Endothelial cell of umbilical vein (primary cell): ENCODE measurements at regions not wholly inside any gene's neighbourhood (a gene's known extent, or its start where the extent isn't known, plus 50 kb on each side); places are given as distances from the start of the nearest gene placed in this dataset.

Experiments
- BruUV-seq: library from RNA; stranded (reverse); fragments of 400-500 nt; replicated peaks from 2 replicates; lab custom pipeline; 2021; lab: Mats Ljungman, UMichigan
- CTCF ChIA-PET: fragments of 300-600, 350-600 bp; sonication (Branson Sonifier 250); formaldehyde crosslinking; loops from one replicate; lab custom pipeline; 2021; ENCODE audit warnings: antibody characterized with exemption, inconsistent platforms; lab: Charles Lee
- POLR2A ChIA-PET: fragments of 300-600, 350-600 bp; sonication (Branson Sonifier 250); formaldehyde crosslinking; loops from one replicate; lab custom pipeline; 2021; ENCODE audit warnings: antibody characterized with exemption, inconsistent platforms; lab: Charles Lee
- DNase-seq: peaks from one replicate; pipeline ENCODE4 v3.0.0-alpha.2; 2011; ENCODE audit warnings: low read depth, low spot score
- FAIRE-seq: peaks from 2 replicates; lab custom pipeline; 2011; peaks lifted over from hg19 to GRCh38; lab: Jason Lieb, UNC
- H2AFZ ChIP-seq: 2 replicates; pipeline ENCODE4 v1.6.0; 2012; ENCODE audit warnings: low read depth, low read length, control low read depth, inconsistent platforms
- H3K27ac ChIP-seq: 2 replicates; pipeline ENCODE4 v1.5.1; 2011; ENCODE audit warnings: low read depth, mild to moderate bottlenecking, control low read depth, low read length, moderate library complexity; ENCODE audit not compliant: insufficient read depth
- H3K27me3 ChIP-seq, 2 experiments: 2 replicates each; pipeline versions ENCODE4 v1.6.0 to v1.6.1; 2011; ENCODE audit warnings: low read length in 2 of 2, mixed read lengths in 1 of 2; ENCODE audit not compliant: control insufficient read depth in 2 of 2, insufficient read depth in 2 of 2
- H3K36me3 ChIP-seq, 2 experiments: 2 replicates in 1 of 2; 3 replicates in 1 of 2; pipeline ENCODE4 v1.5.1; 2011; ENCODE audit warnings: low read length in 2 of 2, mild to moderate bottlenecking in 1 of 2, moderate library complexity in 1 of 2; ENCODE audit not compliant: control insufficient read depth in 2 of 2, insufficient read depth in 2 of 2; ENCODE audit errors: extremely low read depth in 1 of 2
- H3K4me1 ChIP-seq: 3 replicates; pipeline ENCODE4 v1.5.1; 2011; ENCODE audit warnings: mild to moderate bottlenecking, low read length; ENCODE audit not compliant: control insufficient read depth, insufficient read depth; ENCODE audit errors: extremely low read depth
- H3K4me2 ChIP-seq: 2 replicates; pipeline ENCODE4 v1.6.1; 2011; ENCODE audit warnings: low read length, control low read depth, mixed read lengths; ENCODE audit not compliant: insufficient read depth
- H3K4me3 ChIP-seq, 3 experiments: fragments of 200-600 bp in 1 of 3; sonication (generic), shearing (Covaris generic) in 1 of 3; replicated peaks in 1 of 3; 2 replicates each; pipeline ENCODE4 v1.5.1; 2011 to 2016; ENCODE audit warnings: control low read depth in 3 of 3, low read length in 3 of 3, mild to moderate bottlenecking in 2 of 3, inconsistent platforms in 1 of 3, low read depth in 1 of 3, moderate library complexity in 1 of 3; ENCODE audit not compliant: insufficient read depth in 1 of 3
- H3K79me2 ChIP-seq: 2 replicates; pipeline ENCODE4 v1.6.0; 2012; ENCODE audit warnings: low read length, inconsistent platforms; ENCODE audit not compliant: control insufficient read depth, insufficient read depth
- H3K9ac ChIP-seq: replicated peaks from 2 replicates; pipeline ENCODE3; 2011; ENCODE audit warnings: low read length, control low read depth; ENCODE audit not compliant: insufficient read depth; ENCODE audit errors: extremely low read depth
- H3K9me1 ChIP-seq: replicated peaks from 3 replicates; pipeline ENCODE4 v1.6.0; 2011; ENCODE audit warnings: mild to moderate bottlenecking, low read length; ENCODE audit not compliant: control insufficient read depth, insufficient read depth; ENCODE audit errors: extremely low read depth
- H3K9me3 ChIP-seq: replicated peaks from 2 replicates; pipeline ENCODE4 v1.5.1; 2012; ENCODE audit warnings: low read length, inconsistent platforms; ENCODE audit not compliant: control insufficient read depth, insufficient read depth
- H4K20me1 ChIP-seq: replicated peaks from 2 replicates; pipeline ENCODE3; 2011; ENCODE audit warnings: mild to moderate bottlenecking, low read length; ENCODE audit not compliant: control insufficient read depth, insufficient read depth; ENCODE audit errors: extremely low read depth
- CTCF ChIP-seq, 2 donors: IDR thresholded peaks; 1 replicate in 1 of 2; 2 replicates in 1 of 2; pipeline ENCODE4 v1.5.1; 2011; ENCODE audit warnings: low read length in 2 of 2, mild to moderate bottlenecking in 2 of 2, moderate library complexity in 2 of 2, control low read depth in 1 of 2, inconsistent platforms in 1 of 2, low read depth in 1 of 2; ENCODE audit not compliant: insufficient read depth in 1 of 2; ENCODE audit errors: extremely low read depth in 1 of 2
- EZH2 ChIP-seq: IDR thresholded peaks from 2 replicates; pipeline ENCODE4 v1.6.1; 2012; ENCODE audit warnings: borderline replicate concordance, low read depth, mild to moderate bottlenecking, moderate library complexity, low read length, inconsistent platforms; ENCODE audit not compliant: severe bottlenecking
- FOS ChIP-seq: IDR thresholded peaks from 2 replicates; pipeline ENCODE4 v1.6.1; 2011; ENCODE audit warnings: mild to moderate bottlenecking, low read length, moderate library complexity, borderline replicate concordance; ENCODE audit not compliant: insufficient read depth
- GATA2 ChIP-seq: IDR thresholded peaks from 2 replicates; pipeline ENCODE4 v1.7.0; 2011; ENCODE audit warnings: low read depth, mild to moderate bottlenecking, moderate library complexity, mixed read lengths, low read length; ENCODE audit not compliant: insufficient read length, insufficient read depth
- POLR2AphosphoS5 ChIP-seq: IDR thresholded peaks from 2 replicates; pipeline ENCODE4 v1.6.1; 2012; ENCODE audit warnings: low read depth, mild to moderate bottlenecking, control low read depth, low read length, moderate library complexity; ENCODE audit not compliant: insufficient read depth
- dilution Hi-C: fragments of 300-500 bp; cut with MboI; formaldehyde crosslinking; loops from one replicate; pipeline ENCODE4 v1.15.0; 2019; ENCODE audit warnings: low sequenced_read_pairs; ENCODE audit not compliant: extremely low pct_ligation_motif_present
- intact Hi-C: fragments of 100-400 bp; cut with micrococcal nuclease; formaldehyde crosslinking; loops from one replicate; pipeline ENCODE4 v1.10.0; 2022

GRCh38 chr11:8800520-8801110 is 110.4 kb upstream of the AKIP1 start:
- no peak overlapping the region for H3K9ac ChIP-seq
- dilution Hi-C loops (no loop called here), intact Hi-C loops (no loop called here)
- POLR2A ChIA-PET: no interaction called here
- no TSS peak for BruUV-seq
- CTCF ChIA-PET: interaction anchor here (1.2 to 2.5 kb wide), 3 partner anchors 11 to 34 kb away, joined by 3 to 8 read pairs (median 4); no protein-coding TSS in a partner anchor
- H4K20me1 ChIP-seq: no peaks in the 10 kb centered on the region
- no peaks in the 10 kb centered on the region for H3K4me1 ChIP-seq
- no peaks in the 10 kb centered on the region for H3K9me3 ChIP-seq
- DNase-seq (no peak), FAIRE-seq (no peak)
- no peak overlapping the region for H3K4me3 ChIP-seq
- no peaks in the 10 kb centered on the region for H3K9me1 ChIP-seq
- H3K27ac ChIP-seq: no peak overlapping the region
- H3K79me2 ChIP-seq: no peaks in the 10 kb centered on the region
- TF ChIP-seq GATA2 (no peak), POLR2AphosphoS5 (no peak), CTCF (IDR thresholded peaks at IDR 0.05; ENCODE audit: extremely low read depth in 1 of 2, insufficient read depth in 1 of 2, low read depth in 1 of 2, low read length in 2 of 2) (no peak), FOS (no peak), EZH2 (no peak)
- H3K36me3 ChIP-seq: no peaks in the 10 kb centered on the region
- no peak overlapping the region for H2AFZ ChIP-seq
- H3K4me2 ChIP-seq: no peak overlapping the region
- no peaks in the 10 kb centered on the region for H3K27me3 ChIP-seq
